ENCODE measurements at regions not wholly inside any gene's neighbourhood (a gene's known extent, or its start where the extent isn't known, plus 50 kb on each side); places are given as distances from the start of the nearest gene placed in this dataset.

GRCh38 chr14:106500571-106500970 lies 974.2 kb downstream of the TMEM121 start:
- no peak for TF ChIP-seq CBX8 (IDR thresholded peaks at IDR 0.05; ENCODE audit: borderline replicate concordance, low read depth, low read length)
- TF ChIP-seq CTCF (IDR thresholded peaks at IDR 0.05; ENCODE audit: control extremely low read depth in 1 of 3, insufficient read depth in 1 of 3, low read depth in 1 of 3, low read length in 3 of 3) = no peak
- TF ChIP-seq GTF2F1 (IDR thresholded peaks at IDR 0.05; ENCODE audit: borderline replicate concordance, low read depth, low read length) = no peak
- TF ChIP-seq SP2 (IDR thresholded peaks at IDR 0.05; ENCODE audit: low read length) = no peak

Measured in H1 (cell line).